HEK293T (cell line): ENCODE measurements at regions not wholly inside any gene's neighbourhood (a gene's known extent, or its start where the extent isn't known, plus 50 kb on each side); places are given as distances from the start of the nearest gene placed in this dataset.
"Not testable (repeated sequence)": the region's sequence is repeated elsewhere in the genome, so short reads cannot be mapped to it uniquely, and the experiment has no call there.

Source experiments
- CTCF ChIA-PET: fragments of 350-600 bp; formaldehyde crosslinking; extraction: SDS; loops from one replicate; lab custom pipeline; 2021; ENCODE audit warnings: antibody characterized with exemption, inconsistent platforms; lab: Yijun Ruan, JAX
- POLR2A ChIA-PET: fragments of 350-600 bp; formaldehyde crosslinking; extraction: SDS; loops from one replicate; lab custom pipeline; 2020; ENCODE audit warnings: antibody characterized with exemption, inconsistent platforms; lab: Yijun Ruan, JAX
- DNase-seq: peaks from one replicate; pipeline ENCODE4 v3.0.0; 2012; ENCODE audit warnings: mixed read lengths; ENCODE audit errors: extremely low spot score
- ARNT ChIP-seq: fragments of 450-650 bp; IDR thresholded peaks from 2 replicates; pipeline ENCODE4 v1.6.1; 2017; ENCODE audit warnings: mild to moderate bottlenecking
- BHLHE40 ChIP-seq: fragments of 450-650 bp; IDR thresholded peaks from 2 replicates; pipeline ENCODE4 v1.6.1; 2016; ENCODE audit warnings: mild to moderate bottlenecking, moderate library complexity, borderline replicate concordance
- CTBP1 ChIP-seq: fragments of 450-650 bp; IDR thresholded peaks from 2 replicates; pipeline ENCODE4 v1.6.1; 2016; ENCODE audit warnings: borderline replicate concordance
- ELF4 ChIP-seq: fragments of 450-650 bp; IDR thresholded peaks from 2 replicates; pipeline ENCODE4 v1.6.1; 2017; ENCODE audit warnings: antibody characterized with exemption
- FOXA1 ChIP-seq: fragments of 450-650 bp; IDR thresholded peaks from 2 replicates; pipeline ENCODE4 v1.6.1; 2016; ENCODE audit warnings: mild to moderate bottlenecking
- FOXK2 ChIP-seq: fragments of 450-650 bp; IDR thresholded peaks from 2 replicates; pipeline ENCODE4 v1.6.1; 2016; ENCODE audit warnings: mild to moderate bottlenecking
- FOXM1 ChIP-seq: fragments of 450-650 bp; IDR thresholded peaks from 2 replicates; pipeline ENCODE4 v1.6.1; 2017; ENCODE audit warnings: mild to moderate bottlenecking, borderline replicate concordance
- HDGF ChIP-seq: fragments of 450-650 bp; IDR thresholded peaks from 2 replicates; pipeline ENCODE4 v1.6.1; 2017; ENCODE audit warnings: antibody characterized with exemption, borderline replicate concordance
- L3MBTL2 ChIP-seq: fragments of 450-650 bp; conservative IDR thresholded peaks from 2 replicates; pipeline ENCODE4 v1.6.1; 2016; ENCODE audit warnings: mild to moderate bottlenecking
- LEF1 ChIP-seq: fragments of 450-650 bp; IDR thresholded peaks from 2 replicates; pipeline ENCODE4 v1.6.1; 2017; ENCODE audit warnings: mild to moderate bottlenecking, borderline replicate concordance
- NFRKB ChIP-seq: fragments of 450-650 bp; IDR thresholded peaks from 2 replicates; pipeline ENCODE4 v1.6.1; 2016; ENCODE audit warnings: mild to moderate bottlenecking, moderate library complexity
- SP1 ChIP-seq: fragments of 450-650 bp; IDR thresholded peaks from 2 replicates; pipeline ENCODE4 v1.6.1; 2017
- SUZ12 ChIP-seq: fragments of 450-650 bp; IDR thresholded peaks from 2 replicates; pipeline ENCODE4 v1.6.1; 2016; ENCODE audit warnings: mild to moderate bottlenecking
- TARDBP ChIP-seq: fragments of 450-650 bp; IDR thresholded peaks from 2 replicates; pipeline ENCODE4 v1.6.1; 2016
- ZNF384 ChIP-seq: fragments of 450-650 bp; IDR thresholded peaks from 2 replicates; pipeline ENCODE4 v1.6.1; 2016
- TF ChIP-seq, protein P1 (sequence below): fragments of 450-650 bp; IDR thresholded peaks from 2 replicates; pipeline ENCODE4 v1.6.1; 2016

DNA sequence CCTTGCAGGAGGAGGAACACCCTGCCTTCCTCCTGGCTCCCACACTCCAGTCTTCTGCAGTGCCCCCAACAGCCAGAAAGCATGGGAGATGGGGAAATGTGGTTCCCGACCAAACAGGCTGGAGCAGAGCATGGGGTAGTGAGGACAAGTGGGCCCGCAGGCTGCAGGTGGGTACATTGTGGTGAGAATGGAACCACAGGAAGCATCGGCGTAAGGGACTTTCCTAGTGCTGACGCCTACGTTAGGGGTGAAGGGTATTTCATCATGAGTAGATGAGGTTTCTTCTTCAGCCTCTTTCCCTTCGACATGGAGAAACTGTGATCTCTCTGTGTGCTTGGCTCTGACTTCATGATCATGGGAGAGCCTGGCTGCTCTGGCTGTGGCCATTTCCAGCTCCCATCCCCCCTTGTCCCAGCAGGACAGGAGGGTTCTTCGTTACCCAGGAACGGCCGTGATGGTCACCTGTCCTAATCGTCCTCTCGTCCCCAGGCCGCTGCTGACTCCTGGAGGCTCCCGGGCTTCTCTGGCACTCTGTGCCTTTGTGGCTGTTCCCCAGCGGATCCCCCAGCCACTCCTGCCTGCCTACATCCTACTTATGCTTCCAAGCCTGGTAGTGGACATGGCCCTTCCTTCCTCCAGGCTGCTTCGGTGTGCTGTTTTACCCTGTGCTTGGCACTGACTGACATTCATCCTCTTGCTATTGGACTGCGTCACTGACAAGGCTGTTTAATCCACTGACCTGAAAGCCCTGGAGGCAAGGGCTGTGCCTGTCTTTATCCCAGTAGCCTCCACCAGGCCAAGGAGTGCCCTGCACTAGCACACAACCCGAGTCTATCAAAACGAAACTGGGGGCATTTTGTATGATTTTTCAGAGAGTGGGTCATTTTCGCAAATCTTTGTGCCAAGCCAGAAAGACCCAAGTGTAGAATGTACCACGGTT lies 65.2 kb upstream of the CECR2 start:
- TF ChIP-seq SUZ12 (no peak), HDGF (no peak), TARDBP (no peak), CTBP1 (no peak), LEF1 (no peak)
- TF ChIP-seq, protein P1, sequence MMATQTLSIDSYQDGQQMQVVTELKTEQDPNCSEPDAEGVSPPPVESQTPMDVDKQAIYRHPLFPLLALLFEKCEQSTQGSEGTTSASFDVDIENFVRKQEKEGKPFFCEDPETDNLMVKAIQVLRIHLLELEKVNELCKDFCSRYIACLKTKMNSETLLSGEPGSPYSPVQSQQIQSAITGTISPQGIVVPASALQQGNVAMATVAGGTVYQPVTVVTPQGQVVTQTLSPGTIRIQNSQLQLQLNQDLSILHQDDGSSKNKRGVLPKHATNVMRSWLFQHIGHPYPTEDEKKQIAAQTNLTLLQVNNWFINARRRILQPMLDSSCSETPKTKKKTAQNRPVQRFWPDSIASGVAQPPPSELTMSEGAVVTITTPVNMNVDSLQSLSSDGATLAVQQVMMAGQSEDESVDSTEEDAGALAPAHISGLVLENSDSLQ, result no peak
- POLR2A ChIA-PET, result interaction anchor here (0.6 kb wide), 1 partner anchor 127 kb away, joined by 5 read pairs; no protein-coding TSS in a partner anchor
- DNase-seq, result no peak
- CTCF ChIA-PET, result no interaction called here

DNA sequence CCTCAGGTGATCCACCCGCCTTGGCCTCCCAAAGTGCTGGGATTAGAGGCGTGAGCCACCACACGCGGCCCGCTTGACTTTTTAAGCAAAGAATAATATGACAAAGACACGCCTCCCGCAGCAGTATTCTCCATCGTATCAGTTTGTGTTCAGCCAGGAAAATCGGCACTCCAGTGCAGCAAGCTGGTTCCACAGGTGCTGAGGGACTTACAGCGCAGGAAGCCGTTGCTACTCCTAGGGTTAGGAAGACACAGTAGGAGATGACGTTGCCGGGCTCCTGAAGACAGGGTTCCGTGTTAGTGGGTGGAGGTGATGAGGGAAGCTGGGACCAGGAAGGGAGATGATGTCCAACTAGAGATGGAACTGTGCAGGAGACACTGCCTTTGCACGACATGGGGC lies 65.8 kb upstream of the CECR2 start:
- CTCF ChIA-PET, result no interaction called here
- TF ChIP-seq L3MBTL2 (no peak), CTBP1 (no peak), FOXA1 (no peak), SP1 (no peak), BHLHE40 (no peak), ELF4 (no peak), ZNF384 (no peak), LEF1 (no peak), NFRKB (no peak), SUZ12 (no peak), HDGF (no peak), TARDBP (no peak)
- TF ChIP-seq, protein P1, result no peak
- DNase-seq, result no peak
- POLR2A ChIA-PET, result no interaction called here

DNA sequence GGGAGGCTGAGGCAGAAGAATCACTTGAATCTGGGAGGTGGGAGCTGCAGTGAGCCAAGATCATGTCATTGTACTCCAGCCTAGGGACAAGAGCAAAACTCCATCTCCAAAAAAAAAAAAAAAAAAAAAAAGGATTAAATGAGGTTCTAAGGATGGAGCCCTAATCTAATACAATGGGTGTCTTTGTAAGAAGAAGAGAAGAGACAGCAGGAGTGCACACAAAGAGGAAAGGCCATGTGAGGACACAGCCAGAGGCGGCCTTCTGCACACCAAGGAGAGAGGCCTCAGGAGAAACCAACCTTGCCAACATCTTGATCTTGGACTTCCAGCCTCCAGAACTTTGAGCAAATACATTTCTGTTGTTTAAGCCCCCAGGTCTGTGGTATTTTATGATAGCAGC lies 66.6 kb upstream of the CECR2 start:
- CTCF ChIA-PET, result no interaction called here
- POLR2A ChIA-PET, result no interaction called here
- TF ChIP-seq SP1 (no peak), ELF4 (no peak), L3MBTL2 (no peak), SUZ12 (no peak), CTBP1 (no peak), TARDBP (no peak), NFRKB (no peak), HDGF (no peak), FOXK2 (no peak)
- TF ChIP-seq, protein P1, result no peak
- no peak for DNase-seq

DNA sequence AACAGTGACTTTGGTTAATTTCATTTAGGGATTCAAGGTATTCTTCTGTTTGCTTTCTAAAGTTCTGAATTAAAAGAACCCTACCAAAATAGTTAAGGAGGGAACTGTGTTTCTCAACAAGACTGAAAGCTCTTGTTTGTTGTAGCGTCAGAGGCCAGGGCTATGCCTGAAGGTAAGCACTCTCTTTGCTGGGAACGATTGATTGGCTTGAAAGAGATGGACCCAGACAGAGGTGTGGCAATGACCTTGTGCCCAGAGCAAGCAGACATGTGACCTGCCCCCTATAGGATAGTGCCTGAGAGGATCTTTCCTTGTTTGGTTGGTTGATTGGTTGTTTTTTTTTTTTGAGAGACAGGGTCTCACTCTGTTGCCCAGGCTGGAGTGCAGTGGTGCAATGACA lies 68.3 kb upstream of the CECR2 start:
- POLR2A ChIA-PET, result no interaction called here
- CTCF ChIA-PET, result no interaction called here
- DNase-seq, result no peak
- TF ChIP-seq BHLHE40 (no peak), SUZ12 (no peak), NFRKB (no peak), TARDBP (no peak)
- TF ChIP-seq, protein P1, result no peak

DNA sequence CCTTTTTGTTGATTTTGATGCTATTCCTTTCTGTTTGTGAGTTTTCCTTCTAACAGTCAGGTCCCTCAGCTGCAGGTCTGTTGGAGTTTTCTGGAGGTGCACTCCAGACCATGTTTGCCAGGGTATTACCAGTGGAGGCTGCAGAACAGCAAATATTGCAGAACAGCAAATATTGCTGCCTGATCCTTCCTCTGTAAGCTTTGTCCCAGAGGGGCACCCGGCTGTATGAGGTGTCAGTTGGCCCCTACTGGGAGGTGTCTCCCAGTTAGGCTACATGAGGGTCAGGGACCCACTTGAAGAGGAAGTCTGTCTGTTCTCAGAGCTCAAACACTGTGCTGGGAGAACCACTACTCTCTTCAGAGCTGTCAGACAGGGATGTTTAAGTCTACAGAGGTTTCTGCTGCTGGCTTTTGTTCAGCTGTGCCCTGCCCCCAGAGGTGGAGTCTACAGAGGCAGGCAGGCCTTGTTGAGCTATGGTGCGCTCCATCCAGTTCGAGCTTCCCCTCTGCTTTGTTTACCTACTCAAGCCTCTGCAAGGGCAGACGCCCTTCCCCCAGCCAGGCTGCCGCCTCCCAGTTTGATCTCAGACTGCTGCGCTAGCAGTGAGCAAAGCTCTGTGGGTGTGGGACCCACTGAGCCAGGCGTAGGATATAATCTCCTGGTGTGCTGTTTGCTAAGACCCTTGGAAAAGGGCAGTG lies 70.3 kb upstream of the CECR2 start:
- CTCF ChIA-PET, DNase-seq, POLR2A ChIA-PET: not testable (repeated sequence)

DNA sequence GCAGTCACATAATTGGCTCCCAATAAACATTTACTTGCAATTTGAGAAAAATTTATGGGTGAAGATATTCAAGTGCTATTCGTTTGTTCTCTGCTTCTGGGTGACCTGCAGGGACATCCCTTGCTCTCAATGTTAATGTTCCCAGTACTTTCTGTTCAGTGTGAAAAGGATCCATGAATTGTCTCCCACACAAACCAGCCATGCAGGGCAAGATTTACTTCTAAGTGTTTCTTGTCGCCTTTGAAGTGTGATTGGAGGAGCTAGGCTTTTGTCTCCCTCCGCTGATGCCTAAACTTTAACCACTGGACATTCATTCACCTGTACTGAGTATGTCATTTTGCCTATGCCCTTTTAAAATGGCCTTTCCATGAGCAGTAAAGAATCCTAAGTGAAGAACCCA lies 66.4 kb upstream of the ADA2 start:
- POLR2A ChIA-PET, result no interaction called here
- CTCF ChIA-PET, result no interaction called here
- TF ChIP-seq FOXM1 (no peak), HDGF (no peak), BHLHE40 (no peak), LEF1 (no peak), FOXK2 (no peak), FOXA1 (no peak), L3MBTL2 (no peak), NFRKB (no peak), ZNF384 (no peak), ELF4 (no peak), ARNT (no peak), CTBP1 (no peak)
- TF ChIP-seq, protein P1, result no peak
- no peak for DNase-seq
